Stomach (tissue), 4 donors: ENCODE measurements at regions not wholly inside any gene's neighbourhood (a gene's known extent, or its start where the extent isn't known, plus 50 kb on each side); places are given as distances from the start of the nearest gene placed in this dataset.
"Not testable (repeated sequence)": the region's sequence is repeated elsewhere in the genome, so short reads cannot be mapped to it uniquely, and the experiment has no call there.

ENCODE experiments used
- EP300 ChIP-seq: sonication (generic); formaldehyde crosslinking; IDR thresholded peaks from one replicate; pipeline ENCODE4 v1.6.1; 2017; ENCODE audit warnings: antibody characterized with exemption
- TF ChIP-seq, protein P1 (sequence below), 7 experiments: fragments of 450-650 bp in 4 of 7; fragments of 200-600 bp in 3 of 7; sonication (generic) in 3 of 7; IDR thresholded peaks; one replicate each; pipeline ENCODE4 v1.5.1; 2016 to 2019; ENCODE audit warnings: antibody characterized with exemption in 7 of 7, control low read depth in 2 of 7, mild to moderate bottlenecking in 1 of 7

DNA sequence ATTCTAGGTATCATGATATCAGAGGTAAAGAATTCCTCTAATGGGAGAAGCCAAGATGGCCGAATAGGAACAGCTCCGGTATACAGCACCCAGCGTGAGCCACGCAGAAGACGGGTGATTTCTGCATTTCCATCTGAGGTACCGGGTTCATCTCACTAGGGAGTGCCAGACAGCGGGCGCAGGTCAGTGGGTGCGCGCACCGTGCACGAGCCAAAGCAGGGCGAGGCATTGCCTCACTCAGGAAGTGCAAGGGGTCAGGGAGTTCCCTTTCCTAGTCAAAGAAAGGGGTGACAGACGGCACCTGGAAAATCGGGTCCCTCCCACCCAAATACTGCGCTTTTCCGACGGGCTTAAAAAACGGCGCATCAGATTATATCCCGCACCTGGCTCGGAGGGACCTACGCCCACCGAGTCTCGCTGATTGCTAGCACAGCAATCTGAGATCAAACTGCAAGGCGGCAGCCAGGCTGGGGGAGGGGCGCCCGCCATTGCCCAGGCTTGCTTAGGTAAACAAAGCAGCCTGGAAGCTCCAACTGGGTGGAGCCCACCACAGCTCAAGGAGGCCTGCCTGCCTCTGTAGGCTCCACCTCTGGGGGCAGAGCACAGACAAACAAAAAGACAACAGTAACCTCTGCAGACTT, 70.4 kb upstream of the ALCAM start:
- TF ChIP-seq, protein P1, sequence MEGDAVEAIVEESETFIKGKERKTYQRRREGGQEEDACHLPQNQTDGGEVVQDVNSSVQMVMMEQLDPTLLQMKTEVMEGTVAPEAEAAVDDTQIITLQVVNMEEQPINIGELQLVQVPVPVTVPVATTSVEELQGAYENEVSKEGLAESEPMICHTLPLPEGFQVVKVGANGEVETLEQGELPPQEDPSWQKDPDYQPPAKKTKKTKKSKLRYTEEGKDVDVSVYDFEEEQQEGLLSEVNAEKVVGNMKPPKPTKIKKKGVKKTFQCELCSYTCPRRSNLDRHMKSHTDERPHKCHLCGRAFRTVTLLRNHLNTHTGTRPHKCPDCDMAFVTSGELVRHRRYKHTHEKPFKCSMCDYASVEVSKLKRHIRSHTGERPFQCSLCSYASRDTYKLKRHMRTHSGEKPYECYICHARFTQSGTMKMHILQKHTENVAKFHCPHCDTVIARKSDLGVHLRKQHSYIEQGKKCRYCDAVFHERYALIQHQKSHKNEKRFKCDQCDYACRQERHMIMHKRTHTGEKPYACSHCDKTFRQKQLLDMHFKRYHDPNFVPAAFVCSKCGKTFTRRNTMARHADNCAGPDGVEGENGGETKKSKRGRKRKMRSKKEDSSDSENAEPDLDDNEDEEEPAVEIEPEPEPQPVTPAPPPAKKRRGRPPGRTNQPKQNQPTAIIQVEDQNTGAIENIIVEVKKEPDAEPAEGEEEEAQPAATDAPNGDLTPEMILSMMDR (IDR thresholded peaks at IDR 0.05), result not testable (repeated sequence)
- TF ChIP-seq EP300, result not testable (repeated sequence)
